GM23338 (cell line): ENCODE measurements at regions not wholly inside any gene's neighbourhood (a gene's known extent, or its start where the extent isn't known, plus 50 kb on each side); places are given as distances from the start of the nearest gene placed in this dataset.

ENCODE experiments used
- CREB1 ChIP-seq: fragments of 250-450 bp; sonication (Bioruptor Pico); IDR thresholded peaks from 2 replicates; pipeline ENCODE4 v1.5.0; 2020; ENCODE audit warnings: low read depth, mild to moderate bottlenecking, moderate library complexity
- EZH2 ChIP-seq: fragments of 200-600 bp; sonication (generic); IDR thresholded peaks from one replicate; pipeline ENCODE4 v1.8.0; 2017; ENCODE audit warnings: antibody characterized with exemption, mild to moderate bottlenecking, low read depth; ENCODE audit not compliant: unreplicated experiment
- EZH2phosphoT487 ChIP-seq: fragments of 200-600 bp; sonication (generic); IDR thresholded peaks from one replicate; pipeline ENCODE4 v1.8.1; 2018; ENCODE audit warnings: antibody characterized with exemption; ENCODE audit not compliant: unreplicated experiment
- JUNB ChIP-seq: IDR thresholded peaks from one replicate; pipeline ENCODE4 v1.6.1; 2016; ENCODE audit warnings: antibody characterized with exemption; ENCODE audit not compliant: unreplicated experiment
- POLR2AphosphoS5 ChIP-seq: IDR thresholded peaks from 2 replicates; pipeline ENCODE4 v1.6.1; 2016; ENCODE audit warnings: antibody characterized with exemption, low read depth
- ZNF114 ChIP-seq: fragments of 250-450 bp; sonication (Bioruptor Pico); IDR thresholded peaks from 2 replicates; pipeline ENCODE4 v1.5.0; 2020; ENCODE audit warnings: mild to moderate bottlenecking, moderate library complexity
- TF ChIP-seq, protein P1 (sequence below), 2 experiments: fragments of 200-600 bp in 1 of 2; sonication (generic) in 1 of 2; conservative IDR thresholded peaks; 2 replicates each; pipeline versions ENCODE4 v1.5.1 to v1.6.1; 2016 to 2017; ENCODE audit warnings: antibody characterized with exemption in 2 of 2, low read depth in 2 of 2, mild to moderate bottlenecking in 2 of 2, moderate library complexity in 1 of 2
- TF ChIP-seq, protein P2 (sequence below): IDR thresholded peaks from 2 replicates; pipeline ENCODE4 v1.6.1; 2016; ENCODE audit warnings: antibody characterized with exemption
- TF ChIP-seq, protein P3 (sequence below): IDR thresholded peaks from one replicate; pipeline ENCODE4 v1.6.1; 2018; ENCODE audit warnings: antibody characterized with exemption; ENCODE audit not compliant: unreplicated experiment

DNA sequence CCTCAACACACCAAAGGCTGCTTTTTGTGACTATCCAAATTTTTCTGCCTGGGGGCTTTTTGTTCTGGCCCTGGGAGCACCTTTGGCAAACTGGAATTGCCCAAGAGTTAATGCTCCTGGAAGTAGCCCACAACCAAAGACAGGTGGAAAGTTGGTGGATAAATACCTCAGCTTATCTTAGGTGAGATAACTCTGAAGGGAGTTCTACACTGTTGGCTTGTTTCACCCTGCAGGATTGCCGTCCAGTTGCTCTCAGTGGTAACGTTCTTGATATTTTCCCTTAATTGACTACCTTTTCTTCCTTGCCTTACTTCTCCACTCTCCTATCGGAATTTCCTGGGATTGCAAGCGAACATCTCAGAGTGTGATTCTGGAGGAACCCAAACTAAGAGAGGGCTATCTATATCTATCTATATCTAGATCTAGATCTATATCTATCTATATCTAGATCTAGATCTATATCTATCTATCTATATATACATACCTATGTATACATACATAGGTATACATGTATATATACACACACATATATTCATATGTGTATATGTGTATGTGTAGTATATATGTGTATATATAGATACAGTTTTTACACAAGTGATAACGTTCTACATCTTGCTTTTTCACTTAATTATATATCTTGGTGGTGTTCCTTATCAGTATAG is 82.6 kb upstream of the DHX15 start:
- TF ChIP-seq, protein P1, sequence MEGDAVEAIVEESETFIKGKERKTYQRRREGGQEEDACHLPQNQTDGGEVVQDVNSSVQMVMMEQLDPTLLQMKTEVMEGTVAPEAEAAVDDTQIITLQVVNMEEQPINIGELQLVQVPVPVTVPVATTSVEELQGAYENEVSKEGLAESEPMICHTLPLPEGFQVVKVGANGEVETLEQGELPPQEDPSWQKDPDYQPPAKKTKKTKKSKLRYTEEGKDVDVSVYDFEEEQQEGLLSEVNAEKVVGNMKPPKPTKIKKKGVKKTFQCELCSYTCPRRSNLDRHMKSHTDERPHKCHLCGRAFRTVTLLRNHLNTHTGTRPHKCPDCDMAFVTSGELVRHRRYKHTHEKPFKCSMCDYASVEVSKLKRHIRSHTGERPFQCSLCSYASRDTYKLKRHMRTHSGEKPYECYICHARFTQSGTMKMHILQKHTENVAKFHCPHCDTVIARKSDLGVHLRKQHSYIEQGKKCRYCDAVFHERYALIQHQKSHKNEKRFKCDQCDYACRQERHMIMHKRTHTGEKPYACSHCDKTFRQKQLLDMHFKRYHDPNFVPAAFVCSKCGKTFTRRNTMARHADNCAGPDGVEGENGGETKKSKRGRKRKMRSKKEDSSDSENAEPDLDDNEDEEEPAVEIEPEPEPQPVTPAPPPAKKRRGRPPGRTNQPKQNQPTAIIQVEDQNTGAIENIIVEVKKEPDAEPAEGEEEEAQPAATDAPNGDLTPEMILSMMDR (conservative IDR thresholded peaks at IDR 0.05; ENCODE audit: low read depth in 2 of 2), result no peak
- TF ChIP-seq EZH2 (no peak), EZH2phosphoT487 (no peak), CREB1 (CRISPR knock-in tag) (no peak), POLR2AphosphoS5 (no peak), ZNF114 (CRISPR knock-in tag) (no peak), JUNB (no peak)
- TF ChIP-seq, protein P2, sequence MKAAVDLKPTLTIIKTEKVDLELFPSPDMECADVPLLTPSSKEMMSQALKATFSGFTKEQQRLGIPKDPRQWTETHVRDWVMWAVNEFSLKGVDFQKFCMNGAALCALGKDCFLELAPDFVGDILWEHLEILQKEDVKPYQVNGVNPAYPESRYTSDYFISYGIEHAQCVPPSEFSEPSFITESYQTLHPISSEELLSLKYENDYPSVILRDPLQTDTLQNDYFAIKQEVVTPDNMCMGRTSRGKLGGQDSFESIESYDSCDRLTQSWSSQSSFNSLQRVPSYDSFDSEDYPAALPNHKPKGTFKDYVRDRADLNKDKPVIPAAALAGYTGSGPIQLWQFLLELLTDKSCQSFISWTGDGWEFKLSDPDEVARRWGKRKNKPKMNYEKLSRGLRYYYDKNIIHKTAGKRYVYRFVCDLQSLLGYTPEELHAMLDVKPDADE, result no peak
- TF ChIP-seq, protein P3, sequence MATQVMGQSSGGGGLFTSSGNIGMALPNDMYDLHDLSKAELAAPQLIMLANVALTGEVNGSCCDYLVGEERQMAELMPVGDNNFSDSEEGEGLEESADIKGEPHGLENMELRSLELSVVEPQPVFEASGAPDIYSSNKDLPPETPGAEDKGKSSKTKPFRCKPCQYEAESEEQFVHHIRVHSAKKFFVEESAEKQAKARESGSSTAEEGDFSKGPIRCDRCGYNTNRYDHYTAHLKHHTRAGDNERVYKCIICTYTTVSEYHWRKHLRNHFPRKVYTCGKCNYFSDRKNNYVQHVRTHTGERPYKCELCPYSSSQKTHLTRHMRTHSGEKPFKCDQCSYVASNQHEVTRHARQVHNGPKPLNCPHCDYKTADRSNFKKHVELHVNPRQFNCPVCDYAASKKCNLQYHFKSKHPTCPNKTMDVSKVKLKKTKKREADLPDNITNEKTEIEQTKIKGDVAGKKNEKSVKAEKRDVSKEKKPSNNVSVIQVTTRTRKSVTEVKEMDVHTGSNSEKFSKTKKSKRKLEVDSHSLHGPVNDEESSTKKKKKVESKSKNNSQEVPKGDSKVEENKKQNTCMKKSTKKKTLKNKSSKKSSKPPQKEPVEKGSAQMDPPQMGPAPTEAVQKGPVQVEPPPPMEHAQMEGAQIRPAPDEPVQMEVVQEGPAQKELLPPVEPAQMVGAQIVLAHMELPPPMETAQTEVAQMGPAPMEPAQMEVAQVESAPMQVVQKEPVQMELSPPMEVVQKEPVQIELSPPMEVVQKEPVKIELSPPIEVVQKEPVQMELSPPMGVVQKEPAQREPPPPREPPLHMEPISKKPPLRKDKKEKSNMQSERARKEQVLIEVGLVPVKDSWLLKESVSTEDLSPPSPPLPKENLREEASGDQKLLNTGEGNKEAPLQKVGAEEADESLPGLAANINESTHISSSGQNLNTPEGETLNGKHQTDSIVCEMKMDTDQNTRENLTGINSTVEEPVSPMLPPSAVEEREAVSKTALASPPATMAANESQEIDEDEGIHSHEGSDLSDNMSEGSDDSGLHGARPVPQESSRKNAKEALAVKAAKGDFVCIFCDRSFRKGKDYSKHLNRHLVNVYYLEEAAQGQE, result no peak
